SK-N-SH treated with all-trans-retinoic acid at 6 μM for 48 hours (cell line): ENCODE measurements at regions not wholly inside any gene's neighbourhood (a gene's known extent, or its start where the extent isn't known, plus 50 kb on each side); places are given as distances from the start of the nearest gene placed in this dataset.

Source experiments
- ATAC-seq: fragments of 200-7000 bp; cut with Tn5 transposase; 3 replicates; pipeline ENCODE4 v1.9.1; 2020; ENCODE audit warnings: mild to moderate bottlenecking, moderate library complexity
- ARNTL ChIP-seq: fragments of 450-650 bp; formaldehyde crosslinking; IDR thresholded peaks from 2 replicates; pipeline ENCODE4 v1.5.0; 2020; ENCODE audit warnings: low read depth, mild to moderate bottlenecking, moderate library complexity, borderline replicate concordance
- BACH2 ChIP-seq: fragments of 250-450 bp; sonication (Bioruptor Pico); IDR thresholded peaks from 2 replicates; pipeline ENCODE4 v1.9.0; 2021; ENCODE audit warnings: mild to moderate bottlenecking, borderline replicate concordance
- CSDC2 ChIP-seq: fragments of 250-450 bp; sonication (Bioruptor Pico); IDR thresholded peaks from 2 replicates; pipeline ENCODE4 v1.5.0; 2020; ENCODE audit warnings: mild to moderate bottlenecking, moderate library complexity
- CSRNP3 ChIP-seq: fragments of 250-450 bp; sonication (Bioruptor Pico); IDR thresholded peaks from 2 replicates; pipeline ENCODE4 v1.5.1; 2021; ENCODE audit warnings: mild to moderate bottlenecking, moderate library complexity
- ESRRG ChIP-seq: fragments of 250-450 bp; sonication (Bioruptor Pico); IDR thresholded peaks from 2 replicates; pipeline ENCODE4 v1.6.1; 2021; ENCODE audit warnings: mild to moderate bottlenecking
- GLIS3 ChIP-seq: fragments of 250-450 bp; sonication (Bioruptor Pico); IDR thresholded peaks from 2 replicates; pipeline ENCODE4 v1.5.0; 2020; ENCODE audit warnings: mild to moderate bottlenecking, moderate library complexity
- ISL1 ChIP-seq: fragments of 250-450 bp; sonication (Bioruptor Pico); IDR thresholded peaks from 2 replicates; pipeline ENCODE4 v2.1.2; 2022; ENCODE audit warnings: mild to moderate bottlenecking, moderate library complexity
- OSR1 ChIP-seq: fragments of 250-450 bp; sonication (Bioruptor Pico); IDR thresholded peaks from 2 replicates; pipeline ENCODE4 v1.8.0; 2022; ENCODE audit warnings: moderate library complexity, mild to moderate bottlenecking, inconsistent platforms
- PPARA ChIP-seq: fragments of 250-450 bp; sonication (Bioruptor Pico); IDR thresholded peaks from 2 replicates; pipeline ENCODE4 v1.5.0; 2020; ENCODE audit warnings: mild to moderate bottlenecking, borderline replicate concordance
- RARB ChIP-seq: fragments of 250-450 bp; sonication (Bioruptor Pico); IDR thresholded peaks from 2 replicates; pipeline ENCODE4 v1.8.0; 2021; ENCODE audit warnings: mild to moderate bottlenecking, moderate library complexity
- SNAI2 ChIP-seq: fragments of 250-450 bp; sonication (Bioruptor Pico); IDR thresholded peaks from 2 replicates; pipeline ENCODE4 v1.5.0; 2020; ENCODE audit warnings: mild to moderate bottlenecking, moderate library complexity
- TCF4 ChIP-seq: fragments of 250-450 bp; sonication (Bioruptor Pico); IDR thresholded peaks from 2 replicates; pipeline ENCODE4 v1.8.0; 2021; ENCODE audit warnings: mild to moderate bottlenecking, moderate library complexity, borderline replicate concordance
- TOX ChIP-seq: fragments of 250-450 bp; sonication (Bioruptor Pico); IDR thresholded peaks from 2 replicates; pipeline ENCODE4 v1.8.0; 2021; ENCODE audit warnings: mild to moderate bottlenecking, moderate library complexity, borderline replicate concordance
- ZC3H10 ChIP-seq: fragments of 250-450 bp; sonication (Bioruptor Pico); IDR thresholded peaks from 2 replicates; pipeline ENCODE4 v1.5.1; 2021; ENCODE audit warnings: mild to moderate bottlenecking, moderate library complexity
- ZFP30 ChIP-seq: fragments of 450-650 bp; formaldehyde crosslinking; IDR thresholded peaks from 2 replicates; pipeline ENCODE4 v1.5.0; 2022; ENCODE audit warnings: mild to moderate bottlenecking, moderate library complexity
- ZNF565 ChIP-seq: fragments of 450-650 bp; formaldehyde crosslinking; conservative IDR thresholded peaks from 2 replicates; pipeline ENCODE4 v1.5.0; 2020; ENCODE audit warnings: low read depth, mild to moderate bottlenecking, moderate library complexity
- ZNF70 ChIP-seq: fragments of 450-650 bp; formaldehyde crosslinking; IDR thresholded peaks from 2 replicates; pipeline ENCODE4 v1.5.0; 2020; ENCODE audit warnings: mild to moderate bottlenecking, moderate library complexity
- ZNF8 ChIP-seq: fragments of 450-650 bp; formaldehyde crosslinking; IDR thresholded peaks from 2 replicates; pipeline ENCODE4 v1.5.0; 2020; ENCODE audit warnings: mild to moderate bottlenecking, moderate library complexity
- TF ChIP-seq, protein P1 (sequence below): fragments of 250-450 bp; sonication (Bioruptor Pico); IDR thresholded peaks from 2 replicates; pipeline ENCODE4 v1.5.0; 2020; ENCODE audit warnings: mild to moderate bottlenecking, moderate library complexity
- TF ChIP-seq, protein P2 (sequence below): fragments of 250-450 bp; sonication (Bioruptor Pico); IDR thresholded peaks from 2 replicates; pipeline ENCODE4 v1.8.0; 2020; ENCODE audit warnings: mild to moderate bottlenecking, moderate library complexity, borderline replicate concordance
- TF ChIP-seq, protein P3 (sequence below): fragments of 250-450 bp; sonication (Bioruptor Pico); IDR thresholded peaks from 2 replicates; pipeline ENCODE4 v1.5.1; 2020; ENCODE audit warnings: low read depth, mild to moderate bottlenecking, moderate library complexity
- TF ChIP-seq, protein P4 (sequence below): fragments of 250-450 bp; sonication (Bioruptor Pico); IDR thresholded peaks from 2 replicates; pipeline ENCODE4 v1.8.0; 2021; ENCODE audit warnings: low read depth, mild to moderate bottlenecking, moderate library complexity, borderline replicate concordance

GRCh38 chr2:21262426-21262940, 138.7 kb downstream of the TDRD15 start:
- no peak for ATAC-seq
- TF ChIP-seq OSR1 (CRISPR knock-in tag) (no peak), SNAI2 (CRISPR knock-in tag) (no peak), BACH2 (no peak), ARNTL (no peak), PPARA (CRISPR knock-in tag) (no peak), ZC3H10 (no peak), RARB (CRISPR knock-in tag) (no peak), ZFP30 (CRISPR knock-in tag) (no peak), ZNF70 (CRISPR knock-in tag) (no peak), ZNF565 (CRISPR knock-in tag) (no peak), TCF4 (CRISPR knock-in tag) (no peak), ISL1 (CRISPR knock-in tag) (no peak), CSDC2 (CRISPR knock-in tag) (no peak), CSRNP3 (CRISPR knock-in tag) (no peak), GLIS3 (CRISPR knock-in tag) (no peak), ESRRG (CRISPR knock-in tag) (no peak)
- TF ChIP-seq, protein P1, sequence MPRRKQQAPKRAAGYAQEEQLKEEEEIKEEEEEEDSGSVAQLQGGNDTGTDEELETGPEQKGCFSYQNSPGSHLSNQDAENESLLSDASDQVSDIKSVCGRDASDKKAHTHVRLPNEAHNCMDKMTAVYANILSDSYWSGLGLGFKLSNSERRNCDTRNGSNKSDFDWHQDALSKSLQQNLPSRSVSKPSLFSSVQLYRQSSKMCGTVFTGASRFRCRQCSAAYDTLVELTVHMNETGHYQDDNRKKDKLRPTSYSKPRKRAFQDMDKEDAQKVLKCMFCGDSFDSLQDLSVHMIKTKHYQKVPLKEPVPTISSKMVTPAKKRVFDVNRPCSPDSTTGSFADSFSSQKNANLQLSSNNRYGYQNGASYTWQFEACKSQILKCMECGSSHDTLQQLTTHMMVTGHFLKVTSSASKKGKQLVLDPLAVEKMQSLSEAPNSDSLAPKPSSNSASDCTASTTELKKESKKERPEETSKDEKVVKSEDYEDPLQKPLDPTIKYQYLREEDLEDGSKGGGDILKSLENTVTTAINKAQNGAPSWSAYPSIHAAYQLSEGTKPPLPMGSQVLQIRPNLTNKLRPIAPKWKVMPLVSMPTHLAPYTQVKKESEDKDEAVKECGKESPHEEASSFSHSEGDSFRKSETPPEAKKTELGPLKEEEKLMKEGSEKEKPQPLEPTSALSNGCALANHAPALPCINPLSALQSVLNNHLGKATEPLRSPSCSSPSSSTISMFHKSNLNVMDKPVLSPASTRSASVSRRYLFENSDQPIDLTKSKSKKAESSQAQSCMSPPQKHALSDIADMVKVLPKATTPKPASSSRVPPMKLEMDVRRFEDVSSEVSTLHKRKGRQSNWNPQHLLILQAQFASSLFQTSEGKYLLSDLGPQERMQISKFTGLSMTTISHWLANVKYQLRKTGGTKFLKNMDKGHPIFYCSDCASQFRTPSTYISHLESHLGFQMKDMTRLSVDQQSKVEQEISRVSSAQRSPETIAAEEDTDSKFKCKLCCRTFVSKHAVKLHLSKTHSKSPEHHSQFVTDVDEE (CRISPR knock-in tag): no peak
- TF ChIP-seq, protein P2, sequence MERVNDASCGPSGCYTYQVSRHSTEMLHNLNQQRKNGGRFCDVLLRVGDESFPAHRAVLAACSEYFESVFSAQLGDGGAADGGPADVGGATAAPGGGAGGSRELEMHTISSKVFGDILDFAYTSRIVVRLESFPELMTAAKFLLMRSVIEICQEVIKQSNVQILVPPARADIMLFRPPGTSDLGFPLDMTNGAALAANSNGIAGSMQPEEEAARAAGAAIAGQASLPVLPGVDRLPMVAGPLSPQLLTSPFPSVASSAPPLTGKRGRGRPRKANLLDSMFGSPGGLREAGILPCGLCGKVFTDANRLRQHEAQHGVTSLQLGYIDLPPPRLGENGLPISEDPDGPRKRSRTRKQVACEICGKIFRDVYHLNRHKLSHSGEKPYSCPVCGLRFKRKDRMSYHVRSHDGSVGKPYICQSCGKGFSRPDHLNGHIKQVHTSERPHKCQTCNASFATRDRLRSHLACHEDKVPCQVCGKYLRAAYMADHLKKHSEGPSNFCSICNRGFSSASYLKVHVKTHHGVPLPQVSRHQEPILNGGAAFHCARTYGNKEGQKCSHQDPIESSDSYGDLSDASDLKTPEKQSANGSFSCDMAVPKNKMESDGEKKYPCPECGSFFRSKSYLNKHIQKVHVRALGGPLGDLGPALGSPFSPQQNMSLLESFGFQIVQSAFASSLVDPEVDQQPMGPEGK (CRISPR knock-in tag): no peak
- TF ChIP-seq, protein P3, sequence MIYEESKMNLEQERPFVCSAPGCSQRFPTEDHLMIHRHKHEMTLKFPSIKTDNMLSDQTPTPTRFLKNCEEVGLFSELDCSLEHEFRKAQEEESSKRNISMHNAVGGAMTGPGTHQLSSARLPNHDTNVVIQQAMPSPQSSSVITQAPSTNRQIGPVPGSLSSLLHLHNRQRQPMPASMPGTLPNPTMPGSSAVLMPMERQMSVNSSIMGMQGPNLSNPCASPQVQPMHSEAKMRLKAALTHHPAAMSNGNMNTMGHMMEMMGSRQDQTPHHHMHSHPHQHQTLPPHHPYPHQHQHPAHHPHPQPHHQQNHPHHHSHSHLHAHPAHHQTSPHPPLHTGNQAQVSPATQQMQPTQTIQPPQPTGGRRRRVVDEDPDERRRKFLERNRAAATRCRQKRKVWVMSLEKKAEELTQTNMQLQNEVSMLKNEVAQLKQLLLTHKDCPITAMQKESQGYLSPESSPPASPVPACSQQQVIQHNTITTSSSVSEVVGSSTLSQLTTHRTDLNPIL: no peak
- TF ChIP-seq, protein P4, sequence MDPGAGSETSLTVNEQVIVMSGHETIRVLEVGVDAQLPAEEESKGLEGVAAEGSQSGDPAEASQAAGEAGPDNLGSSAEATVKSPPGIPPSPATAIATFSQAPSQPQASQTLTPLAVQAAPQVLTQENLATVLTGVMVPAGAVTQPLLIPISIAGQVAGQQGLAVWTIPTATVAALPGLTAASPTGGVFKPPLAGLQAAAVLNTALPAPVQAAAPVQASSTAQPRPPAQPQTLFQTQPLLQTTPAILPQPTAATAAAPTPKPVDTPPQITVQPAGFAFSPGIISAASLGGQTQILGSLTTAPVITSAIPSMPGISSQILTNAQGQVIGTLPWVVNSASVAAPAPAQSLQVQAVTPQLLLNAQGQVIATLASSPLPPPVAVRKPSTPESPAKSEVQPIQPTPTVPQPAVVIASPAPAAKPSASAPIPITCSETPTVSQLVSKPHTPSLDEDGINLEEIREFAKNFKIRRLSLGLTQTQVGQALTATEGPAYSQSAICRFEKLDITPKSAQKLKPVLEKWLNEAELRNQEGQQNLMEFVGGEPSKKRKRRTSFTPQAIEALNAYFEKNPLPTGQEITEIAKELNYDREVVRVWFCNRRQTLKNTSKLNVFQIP (CRISPR knock-in tag): no peak

DNA sequence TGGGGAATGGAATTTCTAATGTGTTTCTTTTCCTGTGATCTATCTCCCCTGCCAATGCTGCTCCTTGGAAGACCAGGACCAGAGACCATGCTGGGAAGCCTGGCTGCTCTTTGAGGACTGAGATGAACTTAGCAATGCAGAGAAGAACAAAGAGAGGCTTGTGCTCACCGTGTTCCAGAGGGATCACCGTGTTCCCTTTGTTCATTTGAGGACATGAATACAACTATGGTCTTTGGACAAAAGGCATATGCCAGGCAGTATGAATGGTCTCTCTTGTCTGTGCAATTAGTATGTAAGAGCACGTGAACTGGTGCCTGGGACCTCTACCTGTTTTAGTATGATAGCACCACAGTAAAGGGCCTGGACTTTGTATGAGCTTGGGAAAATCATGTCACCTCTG, 139.9 kb downstream of the TDRD15 start:
- ATAC-seq: no peak
- TF ChIP-seq SNAI2 (CRISPR knock-in tag): no peak
- no peak for TF ChIP-seq GLIS3 (CRISPR knock-in tag)
- TF ChIP-seq ZNF8 (CRISPR knock-in tag): no peak
- no peak for TF ChIP-seq BACH2
- no peak for TF ChIP-seq CSRNP3 (CRISPR knock-in tag)
- no peak for TF ChIP-seq ISL1 (CRISPR knock-in tag)
- no peak for TF ChIP-seq ZNF565 (CRISPR knock-in tag)
- no peak for TF ChIP-seq CSDC2 (CRISPR knock-in tag)
- TF ChIP-seq RARB (CRISPR knock-in tag): no peak
- TF ChIP-seq, protein P1 (CRISPR knock-in tag): no peak
- TF ChIP-seq, protein P2 (CRISPR knock-in tag): no peak
- no peak for TF ChIP-seq PPARA (CRISPR knock-in tag)
- TF ChIP-seq ARNTL: no peak
- no peak for TF ChIP-seq TCF4 (CRISPR knock-in tag)
- TF ChIP-seq TOX (CRISPR knock-in tag): no peak
